AG04450 (cell line): ENCODE measurements at regions not wholly inside any gene's neighbourhood (a gene's known extent, or its start where the extent isn't known, plus 50 kb on each side); places are given as distances from the start of the nearest gene placed in this dataset.

Source experiments
- CTCF ChIA-PET: fragments of 300-600, 350-600 bp; formaldehyde crosslinking; extraction: SDS; loops from one replicate; lab custom pipeline; 2022; ENCODE audit warnings: antibody characterized with exemption, inconsistent platforms; lab: Charles Lee
- POLR2A ChIA-PET: fragments of 350-600 bp; formaldehyde crosslinking; extraction: SDS; loops from one replicate; lab custom pipeline; 2021; ENCODE audit warnings: antibody characterized with exemption, inconsistent platforms; lab: Yijun Ruan, JAX
- DNase-seq: peaks from one replicate; pipeline ENCODE4 v3.0.0-alpha.2; 2011; ENCODE audit warnings: low read depth, low spot score
- H3K27ac ChIP-seq: one replicate; pipeline ENCODE4 v1.5.1; 2012; ENCODE audit warnings: low read depth, low read length, control low read depth
- H3K27me3 ChIP-seq: one replicate; pipeline ENCODE4 v1.6.0; 2012; ENCODE audit warnings: low read length; ENCODE audit not compliant: control insufficient read depth, insufficient read depth
- H3K4me3 ChIP-seq: 2 replicates; pipeline ENCODE4 v1.5.1; 2011; ENCODE audit warnings: mild to moderate bottlenecking, low read depth, low read length, control low read depth
- H3K9me3 ChIP-seq: 2 replicates; pipeline ENCODE4 v1.5.1; 2012; ENCODE audit warnings: low read length; ENCODE audit not compliant: control insufficient read depth, insufficient read depth
- TF ChIP-seq, protein P1 (sequence below): IDR thresholded peaks from 2 replicates; pipeline ENCODE4 v1.5.1; 2011; ENCODE audit warnings: low read depth, low read length, control low read depth, inconsistent platforms

DNA sequence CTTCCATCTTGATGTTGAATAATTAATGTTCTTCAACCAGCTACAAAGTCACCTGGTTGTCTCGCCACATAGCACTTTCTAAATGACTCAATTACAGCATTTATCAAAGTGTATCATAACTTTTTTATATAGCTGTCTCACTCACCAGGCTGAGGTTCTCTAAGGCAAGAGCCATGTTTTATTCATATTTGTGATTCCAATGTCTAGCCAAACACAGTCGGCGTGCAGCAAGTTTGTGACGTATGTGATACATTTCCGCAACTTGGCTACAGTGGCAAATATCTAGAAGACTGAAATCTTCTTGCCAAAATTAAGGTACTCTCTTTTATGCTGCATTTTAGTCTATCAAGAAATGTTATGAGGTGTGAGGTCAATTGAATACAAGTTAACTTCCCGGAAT is 94.2 kb upstream of the WASF3 start:
- Histone ChIP-seq H3K27ac (no peak overlapping the region), H3K27me3 (no peaks in the 10 kb centered on the region), H3K9me3 (no peaks in the 10 kb centered on the region), H3K4me3 (no peak overlapping the region)
- no peak for DNase-seq
- ChIA-PET POLR2A (no interaction called here), CTCF (no interaction called here)
- TF ChIP-seq, protein P1, sequence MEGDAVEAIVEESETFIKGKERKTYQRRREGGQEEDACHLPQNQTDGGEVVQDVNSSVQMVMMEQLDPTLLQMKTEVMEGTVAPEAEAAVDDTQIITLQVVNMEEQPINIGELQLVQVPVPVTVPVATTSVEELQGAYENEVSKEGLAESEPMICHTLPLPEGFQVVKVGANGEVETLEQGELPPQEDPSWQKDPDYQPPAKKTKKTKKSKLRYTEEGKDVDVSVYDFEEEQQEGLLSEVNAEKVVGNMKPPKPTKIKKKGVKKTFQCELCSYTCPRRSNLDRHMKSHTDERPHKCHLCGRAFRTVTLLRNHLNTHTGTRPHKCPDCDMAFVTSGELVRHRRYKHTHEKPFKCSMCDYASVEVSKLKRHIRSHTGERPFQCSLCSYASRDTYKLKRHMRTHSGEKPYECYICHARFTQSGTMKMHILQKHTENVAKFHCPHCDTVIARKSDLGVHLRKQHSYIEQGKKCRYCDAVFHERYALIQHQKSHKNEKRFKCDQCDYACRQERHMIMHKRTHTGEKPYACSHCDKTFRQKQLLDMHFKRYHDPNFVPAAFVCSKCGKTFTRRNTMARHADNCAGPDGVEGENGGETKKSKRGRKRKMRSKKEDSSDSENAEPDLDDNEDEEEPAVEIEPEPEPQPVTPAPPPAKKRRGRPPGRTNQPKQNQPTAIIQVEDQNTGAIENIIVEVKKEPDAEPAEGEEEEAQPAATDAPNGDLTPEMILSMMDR, result no peak

DNA sequence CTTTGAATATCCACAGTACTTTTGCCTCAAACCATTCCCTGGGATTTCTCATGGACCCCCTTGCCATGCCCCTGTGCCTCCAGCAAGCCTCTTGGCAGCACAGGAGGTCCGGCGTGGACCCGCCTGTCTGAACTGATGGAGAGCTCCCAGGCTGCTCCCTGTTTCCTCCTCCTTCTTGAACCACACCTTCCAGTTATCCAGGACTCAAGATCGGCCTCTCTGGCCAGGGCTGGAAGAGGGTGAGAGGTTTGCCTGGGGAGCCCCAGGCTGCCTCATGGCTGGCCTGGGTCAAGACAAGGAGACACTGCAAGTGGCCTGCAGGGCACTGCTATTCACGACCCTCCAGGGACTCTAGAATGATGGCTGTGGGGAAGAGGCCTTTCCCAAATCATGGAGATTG is 93.6 kb upstream of the WASF3 start:
- no peak for DNase-seq
- Histone ChIP-seq H3K9me3 (no peaks in the 10 kb centered on the region), H3K27ac (no peak overlapping the region), H3K27me3 (no peaks in the 10 kb centered on the region), H3K4me3 (no peak overlapping the region)
- CTCF ChIA-PET, result no interaction called here
- POLR2A ChIA-PET, result no interaction called here
- TF ChIP-seq, protein P1, result no peak

DNA sequence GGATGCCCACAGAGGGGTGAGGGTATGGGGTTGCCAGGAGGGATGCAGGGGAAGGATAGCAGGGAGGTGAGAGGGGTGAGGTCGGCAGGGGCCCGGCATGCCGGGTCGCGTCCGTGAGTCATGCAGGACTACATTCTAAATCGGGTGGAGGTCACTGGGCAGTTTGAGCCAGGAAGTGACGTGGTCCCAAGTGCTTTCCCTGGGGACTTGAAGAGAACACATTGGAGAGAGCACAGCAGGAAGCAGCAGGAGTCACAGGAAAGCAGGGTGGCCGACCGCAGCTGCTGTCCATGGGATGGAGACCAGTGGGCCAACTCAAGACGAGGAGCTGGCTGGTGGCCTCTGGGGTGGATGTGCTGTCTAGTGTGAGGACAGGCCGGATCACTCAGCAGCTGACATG is 92.0 kb upstream of the WASF3 start:
- no peaks in the 10 kb centered on the region for H3K9me3 ChIP-seq
- CTCF ChIA-PET, result no interaction called here
- TF ChIP-seq, protein P1, result no peak

DNA sequence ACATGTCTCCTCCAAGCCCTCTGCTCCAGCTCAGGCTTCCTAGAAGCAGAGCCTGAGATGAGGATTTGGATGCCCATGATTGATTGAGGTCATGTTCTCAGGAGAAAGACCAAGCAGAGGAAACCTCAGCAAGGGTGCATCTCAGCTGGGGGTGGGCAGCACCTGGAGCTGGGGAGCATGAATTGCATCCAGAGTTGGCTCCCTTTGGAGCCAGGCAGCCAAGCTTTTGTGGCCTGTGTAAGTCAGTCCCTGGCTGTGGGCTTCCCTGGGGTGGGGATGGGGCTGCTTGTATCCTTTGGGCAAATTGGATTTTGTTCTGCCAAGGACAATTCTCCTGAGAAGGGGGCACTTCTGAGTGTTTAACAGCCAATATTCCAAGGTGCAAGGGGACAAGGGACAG is 91.5 kb upstream of the WASF3 start:
- H3K27me3 ChIP-seq, result no peaks in the 10 kb centered on the region
- CTCF ChIA-PET, result no interaction called here
- DNase-seq, result no peak
- TF ChIP-seq, protein P1, result no peak
- POLR2A ChIA-PET, result no interaction called here
- H3K9me3 ChIP-seq, result no peaks in the 10 kb centered on the region
- no peak overlapping the region for H3K27ac ChIP-seq
- no peak overlapping the region for H3K4me3 ChIP-seq

More for the DNA sequence above, 92.0 kb upstream of the WASF3 start:
- H3K4me3 ChIP-seq, result no peak overlapping the region
- H3K27me3 ChIP-seq, result no peaks in the 10 kb centered on the region
- POLR2A ChIA-PET, result no interaction called here
- no peak overlapping the region for H3K27ac ChIP-seq
- DNase-seq, result no peak

DNA sequence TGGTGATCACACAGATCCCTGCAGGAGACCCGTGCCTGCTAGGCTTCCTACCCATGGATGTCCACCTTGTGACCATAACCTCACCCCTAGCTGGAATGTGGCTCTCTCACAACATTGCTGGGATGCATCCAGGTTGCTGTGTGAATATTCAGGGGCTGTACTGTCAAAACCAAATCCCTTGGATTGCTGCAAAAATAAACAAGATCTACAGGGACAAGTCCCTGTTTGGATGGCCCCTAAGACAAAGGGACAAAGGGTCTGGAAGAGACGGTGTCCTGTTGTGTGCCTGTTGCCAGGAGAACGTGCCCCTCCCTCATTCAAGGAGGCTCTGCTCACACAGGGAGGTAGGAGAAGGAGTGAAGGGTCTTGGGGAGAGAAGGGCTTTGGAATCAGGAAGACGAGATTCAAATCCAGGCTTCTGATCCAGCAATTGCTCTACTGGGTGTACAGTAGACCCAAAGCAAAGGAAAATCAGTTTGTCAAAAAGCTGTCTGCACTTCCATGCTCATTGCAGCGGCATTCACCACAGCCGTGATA is 89.2 kb upstream of the WASF3 start:
- ChIA-PET CTCF (no interaction called here), POLR2A (interaction anchor here (0.8 kb wide), 1 partner anchor 26 kb away, joined by 3 read pairs; no protein-coding TSS in a partner anchor)
- no peaks in the 10 kb centered on the region for H3K27me3 ChIP-seq
- TF ChIP-seq, protein P1, result no peak
- DNase-seq, result no peak
- no peak overlapping the region for H3K27ac ChIP-seq
- H3K4me3 ChIP-seq, result no peak overlapping the region
- no peaks in the 10 kb centered on the region for H3K9me3 ChIP-seq
